Mesodermal cell (in vitro differentiated cells): ENCODE measurements at regions not wholly inside any gene's neighbourhood (a gene's known extent, or its start where the extent isn't known, plus 50 kb on each side); places are given as distances from the start of the nearest gene placed in this dataset.
"Not testable (repeated sequence)": the region's sequence is repeated elsewhere in the genome, so short reads cannot be mapped to it uniquely, and the experiment has no call there.

Experiments used
- H3K27ac ChIP-seq: 2 replicates; pipeline ENCODE4 v1.7.0; 2013; ENCODE audit warnings: mild to moderate bottlenecking, low read depth, low read length, moderate library complexity; ENCODE audit not compliant: severe bottlenecking
- H3K36me3 ChIP-seq: 2 replicates; pipeline ENCODE4 v1.7.1; 2013; ENCODE audit warnings: mild to moderate bottlenecking, low read length, moderate library complexity; ENCODE audit not compliant: control insufficient read depth, insufficient read depth
- H3K4me1 ChIP-seq: one replicate; pipeline ENCODE4 v1.7.1; 2013; ENCODE audit warnings: mild to moderate bottlenecking, low read length; ENCODE audit not compliant: insufficient read depth, control insufficient read depth, poor library complexity, severe bottlenecking
- H3K4me3 ChIP-seq: 2 replicates; pipeline ENCODE4 v1.7.0; 2013; ENCODE audit warnings: low read length, control low read depth, mild to moderate bottlenecking; ENCODE audit not compliant: insufficient read depth, poor library complexity, severe bottlenecking; ENCODE audit errors: extremely low read depth
- H3K9me3 ChIP-seq: 2 replicates; pipeline ENCODE4 v1.7.1; 2013; ENCODE audit warnings: mild to moderate bottlenecking, low read length, moderate library complexity; ENCODE audit not compliant: control insufficient read depth
- WGBS, 2 experiments: methylation state at CpG; one replicate each; pipeline ENCODE4 v1.1.5; 2013; ENCODE audit warnings: missing lambda C conversion rate in 2 of 2; ENCODE audit not compliant: insufficient coverage in 2 of 2; 5-methylcytosine and 5-hydroxymethylcytosine counted together

DNA sequence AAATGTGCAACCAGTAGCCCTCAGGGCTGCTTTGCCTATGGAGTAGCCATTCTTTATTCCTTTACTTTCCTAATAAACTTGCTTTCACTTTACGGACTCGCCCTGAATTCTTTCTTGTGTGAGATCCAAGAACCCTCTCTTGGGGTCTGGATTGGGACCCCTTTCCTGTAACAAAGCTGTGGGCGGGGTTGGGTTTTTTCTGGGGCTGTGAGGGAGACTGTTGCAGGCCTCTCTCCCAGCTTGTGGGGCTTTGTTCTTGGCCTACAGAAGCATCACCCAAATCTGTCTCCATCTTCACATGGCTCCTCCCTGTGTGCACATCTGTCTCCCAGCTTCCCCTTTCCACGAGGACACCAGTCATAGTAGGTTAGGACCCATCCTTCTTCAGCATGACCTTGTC is 154.5 kb downstream of the LPIN1 start:
- H3K36me3 ChIP-seq, H3K27ac ChIP-seq, H3K4me1 ChIP-seq, H3K4me3 ChIP-seq, H3K9me3 ChIP-seq: not testable (repeated sequence)
- 75% methylated on average over 1 of the region's 4 CpGs; no CpG with 5 or more reads in 1 of the 2 experiments for WGBS, 2 experiments

- Histone ChIP-seq H3K36me3 (no peaks in the 10 kb centered on the region), H3K9me3 (no peaks in the 10 kb centered on the region), H3K4me3 (no peak overlapping the region), H3K27ac (no peak overlapping the region), H3K4me1 (no peaks in the 10 kb centered on the region)
- 92 to 96% methylated on average over 14 to 15 of the region's 16 CpGs for WGBS, 2 experiments
These were observed 155.1 kb downstream of the LPIN1 start for GRCh38 chr2:11901351-11902069.

DNA sequence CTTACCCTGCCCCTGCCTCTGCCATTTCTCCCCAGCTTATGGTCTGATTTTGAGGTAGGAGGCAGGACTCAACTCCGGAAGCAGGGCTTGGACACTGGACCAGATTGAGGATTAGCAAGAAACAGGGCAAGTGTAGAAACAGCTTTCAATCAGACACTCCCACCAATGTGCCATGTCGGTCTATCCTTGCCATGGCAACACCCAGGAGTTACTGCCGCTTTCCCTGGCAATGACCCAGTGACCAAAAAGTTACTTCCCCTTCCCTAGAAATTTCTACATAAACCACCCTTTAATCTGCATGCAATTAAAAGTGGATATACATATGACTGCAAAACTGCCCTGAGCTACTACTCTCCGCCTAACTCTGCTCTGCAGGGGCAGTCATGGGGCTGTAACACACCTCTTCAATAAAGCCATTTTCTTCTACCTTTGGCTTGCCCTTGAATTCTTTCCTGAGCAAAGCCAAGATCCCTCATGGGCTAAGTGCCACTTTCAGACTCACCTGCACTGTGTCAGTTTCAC is 156.7 kb downstream of the LPIN1 start:
- Histone ChIP-seq H3K36me3 (no peaks in the 10 kb centered on the region), H3K4me3 (no peak overlapping the region), H3K9me3 (no peaks in the 10 kb centered on the region), H3K4me1 (no peaks in the 10 kb centered on the region), H3K27ac (no peak overlapping the region)
- 71 to 73% methylated on average over 4 of the region's 4 CpGs for WGBS, 2 experiments

DNA sequence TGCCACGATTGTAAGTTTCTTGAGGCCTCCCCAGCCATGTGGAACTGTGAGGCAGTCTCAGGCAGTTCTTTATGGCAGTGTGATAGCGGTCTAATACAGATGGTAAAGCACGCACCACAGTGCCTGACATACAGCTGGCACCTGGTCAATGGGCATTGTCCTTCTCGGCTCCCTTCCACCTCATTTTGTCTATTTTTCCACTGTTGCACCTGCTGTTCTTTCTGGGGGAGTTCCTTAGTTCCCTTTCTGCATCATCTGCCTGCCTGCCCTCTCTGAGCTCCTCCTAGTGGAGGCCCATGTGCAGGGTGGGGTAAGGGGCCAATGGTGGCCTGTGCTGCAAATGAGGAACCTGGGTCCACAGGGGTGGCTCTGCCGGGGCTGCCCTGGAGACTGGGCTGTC is 157.6 kb downstream of the LPIN1 start:
- 87 to 98% methylated on average over 3 to 5 of the region's 5 CpGs for WGBS, 2 experiments
- Histone ChIP-seq H3K9me3 (no peaks in the 10 kb centered on the region), H3K4me3 (no peak overlapping the region), H3K36me3 (no peaks in the 10 kb centered on the region), H3K27ac (no peak overlapping the region), H3K4me1 (no peaks in the 10 kb centered on the region)

- Histone ChIP-seq H3K36me3 (no peaks in the 10 kb centered on the region), H3K9me3 (no peaks in the 10 kb centered on the region), H3K4me3 (no peak overlapping the region), H3K27ac (no peak overlapping the region), H3K4me1 (no peaks in the 10 kb centered on the region)
- WGBS, 2 experiments: 91 to 95% methylated on average over 2 to 3 of the region's 3 CpGs
These were observed 158.5 kb downstream of the LPIN1 start for GRCh38 chr2:11904941-11905340.

GRCh38 chr2:11907190-11907589 is 160.8 kb downstream of the LPIN1 start:
- no peaks in the 10 kb centered on the region for H3K9me3 ChIP-seq
- no peaks in the 10 kb centered on the region for H3K36me3 ChIP-seq
- H3K27ac ChIP-seq: no peak overlapping the region
- no peak overlapping the region for H3K4me3 ChIP-seq
- H3K4me1 ChIP-seq: no peaks in the 10 kb centered on the region
- 84 to 93% methylated on average over 4 to 6 of the region's 6 CpGs for WGBS, 2 experiments

- Histone ChIP-seq H3K9me3 (no peaks in the 10 kb centered on the region), H3K4me3 (no peak overlapping the region), H3K4me1 (no peaks in the 10 kb centered on the region), H3K36me3 (no peaks in the 10 kb centered on the region), H3K27ac (no peak overlapping the region)
- WGBS, 2 experiments: 73 to 95% methylated on average over 1 to 2 of the region's 3 CpGs
These were observed 164.5 kb downstream of the LPIN1 start for GRCh38 chr2:11910971-11911370.

DNA sequence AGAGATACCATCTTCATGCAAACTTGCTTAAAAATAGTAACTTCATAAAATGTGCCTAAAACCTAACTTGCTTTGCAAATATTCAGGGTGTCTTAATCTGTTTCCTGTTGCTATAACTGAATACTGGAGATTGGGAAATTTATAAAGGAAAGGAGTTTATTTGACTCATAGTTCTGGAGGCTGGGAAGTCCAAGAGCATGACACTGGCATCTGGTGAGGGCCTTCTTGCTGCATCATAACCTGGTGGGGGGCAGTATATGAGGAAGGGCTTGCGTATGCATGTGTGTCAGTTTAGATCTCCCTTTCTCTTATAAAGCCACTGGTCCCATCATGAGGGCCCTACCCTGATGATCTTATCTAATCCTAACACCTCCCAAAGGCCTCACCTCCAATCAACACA is 166.5 kb downstream of the LPIN1 start:
- Histone ChIP-seq H3K9me3 (no peaks in the 10 kb centered on the region), H3K27ac (no peak overlapping the region), H3K4me3 (no peak overlapping the region), H3K36me3 (no peaks in the 10 kb centered on the region), H3K4me1 (no peaks in the 10 kb centered on the region)
- 100% methylated on average over 1 of the region's 1 CpG; no CpG with 5 or more reads in 1 of the 2 experiments for WGBS, 2 experiments

GRCh38 chr2:11914455-11914854 is 168.0 kb downstream of the LPIN1 start:
- Histone ChIP-seq H3K4me3 (no peak overlapping the region), H3K36me3 (no peaks in the 10 kb centered on the region), H3K27ac (no peak overlapping the region), H3K9me3 (no peaks in the 10 kb centered on the region), H3K4me1 (no peaks in the 10 kb centered on the region)
- WGBS, 2 experiments: 86 to 98% methylated on average over 6 to 7 of the region's 7 CpGs

DNA sequence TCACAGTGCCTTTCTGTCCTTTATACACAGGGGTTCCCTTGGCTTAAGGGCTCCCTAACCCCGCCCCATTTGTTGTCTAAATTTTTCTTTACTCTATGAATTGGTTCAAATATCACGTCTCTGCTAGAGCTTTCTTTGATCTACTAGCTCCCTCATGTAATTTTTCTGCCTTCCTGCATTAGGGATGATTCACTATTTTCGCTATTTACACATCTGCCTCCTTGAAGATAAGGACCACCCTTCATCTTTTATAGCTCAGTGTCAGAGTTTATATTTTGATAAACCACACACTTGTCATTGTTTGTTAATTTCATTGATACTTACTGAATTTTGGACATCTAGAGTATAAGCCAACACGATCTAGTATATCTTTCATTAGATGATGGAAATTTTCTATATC is 169.2 kb downstream of the LPIN1 start:
- no peaks in the 10 kb centered on the region for H3K36me3 ChIP-seq
- H3K4me3 ChIP-seq: no peak overlapping the region
- H3K9me3 ChIP-seq: no peaks in the 10 kb centered on the region
- H3K4me1 ChIP-seq: no peaks in the 10 kb centered on the region
- 91 to 100% methylated on average over 1 to 3 of the region's 4 CpGs for WGBS, 2 experiments
- no peak overlapping the region for H3K27ac ChIP-seq

GRCh38 chr2:11919953-11920352 is 173.5 kb downstream of the LPIN1 start:
- Histone ChIP-seq H3K4me1 (no peaks in the 10 kb centered on the region), H3K4me3 (no peak overlapping the region), H3K9me3 (no peaks in the 10 kb centered on the region), H3K27ac (no peak overlapping the region), H3K36me3 (no peaks in the 10 kb centered on the region)
- WGBS, 2 experiments: 89 to 92% methylated on average over 2 of the region's 2 CpGs
